ENCODE measurements at regions not wholly inside any gene's neighbourhood (a gene's known extent, or its start where the extent isn't known, plus 50 kb on each side); places are given as distances from the start of the nearest gene placed in this dataset.

DNA sequence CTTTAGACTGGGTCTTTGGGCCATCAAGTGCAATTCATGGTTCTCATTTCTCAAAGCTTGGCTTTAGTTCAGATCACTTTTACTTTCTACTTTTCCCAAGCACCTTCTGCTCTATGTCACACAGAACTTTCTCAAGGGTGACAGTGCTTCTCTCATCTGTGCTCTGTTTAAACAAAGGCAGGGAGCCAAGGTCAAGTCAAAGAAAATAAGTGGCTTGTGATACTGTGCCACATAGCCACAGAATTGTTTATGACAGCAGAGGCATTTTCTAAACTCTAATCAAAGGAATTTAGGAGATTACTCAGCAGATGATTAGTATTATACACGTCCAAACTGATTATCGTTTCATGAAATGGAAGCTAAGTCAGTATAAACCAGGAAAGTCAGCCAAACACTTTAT lies 348.0 kb downstream of the HDGFL1 start:
- no peak overlapping the region for H3K27ac ChIP-seq
- no peak overlapping the region for H3K4me3 ChIP-seq
- no peaks in the 10 kb centered on the region for H3K4me1 ChIP-seq
- no peaks in the 10 kb centered on the region for H3K27me3 ChIP-seq (replicated peaks in 1 of 7)
- DNase-seq, result no peak
- H3K9me3 ChIP-seq, result no peaks in the 10 kb centered on the region
- intact Hi-C loops (cut with DNase I; ENCODE audit: low total_unique reads), result no loop called here
- no peak for TF ChIP-seq POLR2AphosphoS5 (IDR thresholded peaks at IDR 0.05)
- TF ChIP-seq POLR2A (IDR thresholded peaks at IDR 0.05), result no peak
- TF ChIP-seq, protein P1, sequence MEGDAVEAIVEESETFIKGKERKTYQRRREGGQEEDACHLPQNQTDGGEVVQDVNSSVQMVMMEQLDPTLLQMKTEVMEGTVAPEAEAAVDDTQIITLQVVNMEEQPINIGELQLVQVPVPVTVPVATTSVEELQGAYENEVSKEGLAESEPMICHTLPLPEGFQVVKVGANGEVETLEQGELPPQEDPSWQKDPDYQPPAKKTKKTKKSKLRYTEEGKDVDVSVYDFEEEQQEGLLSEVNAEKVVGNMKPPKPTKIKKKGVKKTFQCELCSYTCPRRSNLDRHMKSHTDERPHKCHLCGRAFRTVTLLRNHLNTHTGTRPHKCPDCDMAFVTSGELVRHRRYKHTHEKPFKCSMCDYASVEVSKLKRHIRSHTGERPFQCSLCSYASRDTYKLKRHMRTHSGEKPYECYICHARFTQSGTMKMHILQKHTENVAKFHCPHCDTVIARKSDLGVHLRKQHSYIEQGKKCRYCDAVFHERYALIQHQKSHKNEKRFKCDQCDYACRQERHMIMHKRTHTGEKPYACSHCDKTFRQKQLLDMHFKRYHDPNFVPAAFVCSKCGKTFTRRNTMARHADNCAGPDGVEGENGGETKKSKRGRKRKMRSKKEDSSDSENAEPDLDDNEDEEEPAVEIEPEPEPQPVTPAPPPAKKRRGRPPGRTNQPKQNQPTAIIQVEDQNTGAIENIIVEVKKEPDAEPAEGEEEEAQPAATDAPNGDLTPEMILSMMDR (IDR thresholded peaks at IDR 0.05 in 8 of 11, conservative IDR thresholded peaks at IDR 0.05 in 3 of 11), result no peak
- 65 to 83% (median 83%) methylated on average over 2 of the region's 2 CpGs for WGBS, 5 donors
- H3K36me3 ChIP-seq, result no peaks in the 10 kb centered on the region

DNA sequence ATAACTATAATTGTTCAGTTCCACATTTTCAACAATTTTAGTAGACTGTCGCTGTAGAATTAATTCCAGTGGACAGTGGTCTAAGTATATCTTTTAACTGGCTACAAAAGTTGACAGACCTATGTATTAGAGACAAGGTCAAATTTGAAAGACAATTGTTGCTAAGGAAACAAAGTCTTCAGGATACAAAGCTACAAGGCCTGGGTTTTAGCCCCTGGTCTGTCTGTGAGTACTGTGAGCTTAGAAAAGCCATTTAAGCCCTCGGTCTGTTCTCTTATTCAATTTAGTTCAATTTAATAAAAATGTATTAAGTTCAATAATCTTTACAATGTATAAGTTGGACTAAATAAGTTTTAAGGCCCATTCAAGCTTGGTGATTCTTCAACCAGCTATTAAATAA lies 352.5 kb downstream of the HDGFL1 start:
- H3K27me3 ChIP-seq (replicated peaks in 1 of 7), result no peaks in the 10 kb centered on the region
- no peak for DNase-seq
- peak overlapping the region in 6 of 8 donors; percentile 14 to 56 (median 32) for H3K27ac ChIP-seq
- H3K36me3 ChIP-seq, result no peaks in the 10 kb centered on the region
- TF ChIP-seq, protein P1 (IDR thresholded peaks at IDR 0.05 in 8 of 11, conservative IDR thresholded peaks at IDR 0.05 in 3 of 11), result no peak
- no peak for TF ChIP-seq POLR2AphosphoS5 (IDR thresholded peaks at IDR 0.05)
- TF ChIP-seq POLR2A (IDR thresholded peaks at IDR 0.05), result no peak
- H3K4me1 ChIP-seq, result peaks cover 0 to 16% (median 5%) of the 10 kb centered on the region in 6 donors
- H3K9me3 ChIP-seq, result no peaks in the 10 kb centered on the region
- 55 to 74% (median 69%) methylated on average over 2 of the region's 2 CpGs for WGBS, 5 donors
- intact Hi-C loops (cut with DNase I; ENCODE audit: low total_unique reads), result no loop called here
- no peak overlapping the region for H3K4me3 ChIP-seq

DNA sequence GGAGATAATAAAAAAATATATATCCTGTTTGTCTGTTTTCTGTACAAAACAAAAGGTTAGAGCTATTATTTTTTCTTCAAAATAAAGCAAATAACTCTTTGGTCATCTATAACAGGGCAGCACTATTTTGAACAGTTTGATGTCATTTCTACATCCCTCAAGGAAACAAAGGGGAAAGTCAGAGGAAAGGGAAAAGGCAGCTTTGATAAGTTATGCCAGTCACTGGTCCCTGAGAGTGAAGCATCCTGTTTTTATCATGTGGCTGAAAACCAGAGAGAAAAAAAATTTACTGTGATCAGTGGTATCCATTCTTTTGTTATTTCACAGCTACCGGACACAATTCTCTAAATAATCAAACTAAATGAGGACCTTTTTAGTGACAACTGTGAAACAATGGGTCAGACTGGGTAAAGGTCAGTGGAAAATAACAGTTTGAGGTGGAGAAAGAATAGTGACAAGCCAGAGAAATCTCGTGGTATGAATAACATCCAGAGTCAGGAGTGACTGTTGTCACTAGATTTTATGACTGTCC lies 356.0 kb downstream of the HDGFL1 start:
- Histone ChIP-seq H3K4me3 (no peak overlapping the region), H3K36me3 (no peaks in the 10 kb centered on the region), H3K27me3 (replicated peaks in 1 of 7) (no peaks in the 10 kb centered on the region), H3K27ac (peak overlapping the region; percentile 1 to 77 (median 63)), H3K4me1 (peaks cover 0 to 17% (median 6%) of the 10 kb centered on the region in 6 donors), H3K9me3 (no peaks in the 10 kb centered on the region)
- WGBS, 5 donors, result 37 to 65% (median 55%) methylated on average over 2 of the region's 2 CpGs
- TF ChIP-seq, protein P1 (IDR thresholded peaks at IDR 0.05 in 8 of 11, conservative IDR thresholded peaks at IDR 0.05 in 3 of 11), result no peak
- TF ChIP-seq POLR2AphosphoS5 (IDR thresholded peaks at IDR 0.05), result no peak
- no peak for TF ChIP-seq POLR2A (IDR thresholded peaks at IDR 0.05)
- intact Hi-C loops (cut with DNase I; ENCODE audit: low total_unique reads), result no loop called here
- no peak for DNase-seq

DNA sequence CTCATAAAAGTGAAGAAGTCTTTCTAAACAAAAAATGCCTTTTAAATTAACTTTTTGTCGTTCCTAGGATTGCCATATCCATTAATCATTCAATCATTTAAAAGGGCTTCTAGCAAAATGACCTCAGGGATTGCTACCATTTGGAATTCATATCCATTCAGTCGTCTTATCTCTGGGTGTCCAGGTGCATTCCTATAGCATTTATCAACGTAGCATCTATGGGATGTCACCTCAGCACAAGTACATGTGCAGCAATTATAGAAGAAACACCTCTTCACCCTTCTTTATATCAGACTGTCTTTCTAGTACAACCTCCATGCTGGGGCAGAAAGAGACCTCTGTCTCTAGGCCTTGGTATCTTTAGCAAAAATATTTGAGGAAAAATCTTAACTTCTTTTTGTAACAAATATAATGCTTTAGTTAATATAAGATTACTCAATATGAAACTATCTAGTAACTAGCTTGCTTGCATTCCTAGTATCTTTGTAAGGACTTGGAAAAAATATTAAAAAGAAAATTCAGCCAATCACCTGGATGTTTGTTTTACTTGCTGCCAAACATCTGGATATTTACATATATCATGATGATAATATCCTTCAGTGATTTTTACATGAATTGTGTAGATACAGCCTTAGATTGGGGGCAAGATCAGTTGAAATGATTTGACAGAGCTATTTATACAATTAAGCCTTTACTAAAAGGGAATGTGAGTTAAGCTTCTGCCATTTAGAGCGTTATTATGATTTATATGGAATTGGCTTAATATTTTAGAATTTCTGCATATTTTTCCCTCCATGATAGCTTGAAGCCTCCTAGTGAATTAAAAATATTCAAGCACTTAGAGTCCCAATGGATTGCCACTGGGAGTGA lies 356.8 kb downstream of the HDGFL1 start:
- Histone ChIP-seq H3K27ac (peak overlapping the region in 7 of 8 donors; percentile 48 to 77 (median 66)), H3K4me3 (no peak overlapping the region), H3K9me3 (no peaks in the 10 kb centered on the region), H3K4me1 (peaks cover 0 to 17% (median 6%) of the 10 kb centered on the region in 6 donors), H3K36me3 (no peaks in the 10 kb centered on the region), H3K27me3 (replicated peaks in 1 of 7) (no peaks in the 10 kb centered on the region)
- WGBS, 5 donors, result 54 to 73% (median 62%) methylated on average over 4 of the region's 4 CpGs
- no peak for DNase-seq
- intact Hi-C loops (cut with DNase I; ENCODE audit: low total_unique reads), result no loop called here
- TF ChIP-seq POLR2AphosphoS5 (IDR thresholded peaks at IDR 0.05), result no peak
- TF ChIP-seq, protein P1 (IDR thresholded peaks at IDR 0.05 in 8 of 11, conservative IDR thresholded peaks at IDR 0.05 in 3 of 11), result no peak
- TF ChIP-seq POLR2A (IDR thresholded peaks at IDR 0.05), result no peak
